ENCODE measurements at regions not wholly inside any gene's neighbourhood (a gene's known extent, or its start where the extent isn't known, plus 50 kb on each side); places are given as distances from the start of the nearest gene placed in this dataset.

GRCh38 chr21:14741256-14741655, 195.1 kb upstream of the SAMSN1 start:
- no peak overlapping the region for H3K27ac ChIP-seq (ENCODE audit: low read depth in 1 of 2, low read length in 2 of 2)
- ChIA-PET CTCF (interaction anchor here (1.2 kb wide), 1 partner anchor 338 kb away, joined by 4 read pairs; no protein-coding TSS in a partner anchor), POLR2A (no interaction called here)
- Mint-ChIP-seq H3K9me3 (peaks cover 3% of the 10 kb centered on the region), H3K4me1 (ENCODE audit: low read depth) (peaks cover 5% of the 10 kb centered on the region), H3K36me3 (ENCODE audit: low read depth) (no peaks in the 10 kb centered on the region), H3K4me3 (no peak overlapping the region), H3K27me3 (no peaks in the 10 kb centered on the region), H3K27ac (no peak overlapping the region)
- H3K4me1 ChIP-seq (ENCODE audit: insufficient read depth, low read length): no peaks in the 10 kb centered on the region
- intact Hi-C loops (cut with DNase I, micrococcal nuclease): loop anchor here in 1 of 2 experiments (10.0 kb wide), 1 partner anchor 486 kb away; no protein-coding TSS in a partner anchor
- H3K4me3 ChIP-seq (ENCODE audit: low read length): no peak overlapping the region
- H3K27me3 ChIP-seq (ENCODE audit: control insufficient read depth in 1 of 2, insufficient read depth in 2 of 2, low read length in 2 of 2): no peaks in the 10 kb centered on the region
- TF ChIP-seq CTCF (IDR thresholded peaks at IDR 0.05): no peak
- H3K9me3 ChIP-seq (ENCODE audit: control insufficient read depth in 1 of 2, insufficient read depth in 1 of 2, low read length in 2 of 2): no peaks in the 10 kb centered on the region
- H3K36me3 ChIP-seq (ENCODE audit: insufficient read depth, low read length): no peaks in the 10 kb centered on the region
- ATAC-seq (ENCODE audit: poor library complexity) (no peak), DNase-seq (no peak)

GRCh38 chr21:14740692-14741091, 194.6 kb upstream of the SAMSN1 start:
- Mint-ChIP-seq H3K36me3 (ENCODE audit: low read depth) (no peaks in the 10 kb centered on the region), H3K27ac (no peak overlapping the region), H3K4me1 (ENCODE audit: low read depth) (peaks cover 5% of the 10 kb centered on the region), H3K9me3 (peaks cover 3% of the 10 kb centered on the region), H3K4me3 (no peak overlapping the region), H3K27me3 (no peaks in the 10 kb centered on the region)
- Histone ChIP-seq H3K27me3 (ENCODE audit: control insufficient read depth in 1 of 2, insufficient read depth in 2 of 2, low read length in 2 of 2) (no peaks in the 10 kb centered on the region), H3K36me3 (ENCODE audit: insufficient read depth, low read length) (no peaks in the 10 kb centered on the region), H3K4me3 (ENCODE audit: low read length) (no peak overlapping the region), H3K9me3 (ENCODE audit: control insufficient read depth in 1 of 2, insufficient read depth in 1 of 2, low read length in 2 of 2) (no peaks in the 10 kb centered on the region), H3K27ac (ENCODE audit: low read depth in 1 of 2, low read length in 2 of 2) (no peak overlapping the region), H3K4me1 (ENCODE audit: insufficient read depth, low read length) (no peaks in the 10 kb centered on the region)
- CTCF ChIA-PET: no interaction called here
- DNase-seq (no peak), ATAC-seq (ENCODE audit: poor library complexity) (no peak)
- intact Hi-C loops (cut with DNase I, micrococcal nuclease): loop anchor here in 1 of 2 experiments (10.0 kb wide), 1 partner anchor 486 kb away; no protein-coding TSS in a partner anchor
- POLR2A ChIA-PET: no interaction called here
- TF ChIP-seq CTCF (IDR thresholded peaks at IDR 0.05): no peak

- Mint-ChIP-seq H3K4me1 (ENCODE audit: low read depth) (peaks cover 5% of the 10 kb centered on the region), H3K9me3 (peaks cover 3% of the 10 kb centered on the region), H3K4me3 (no peak overlapping the region), H3K27ac (no peak overlapping the region), H3K27me3 (no peaks in the 10 kb centered on the region), H3K36me3 (ENCODE audit: low read depth) (no peaks in the 10 kb centered on the region)
- TF ChIP-seq CTCF (IDR thresholded peaks at IDR 0.05): no peak
- Histone ChIP-seq H3K27ac (ENCODE audit: low read depth in 1 of 2, low read length in 2 of 2) (no peak overlapping the region), H3K4me1 (ENCODE audit: insufficient read depth, low read length) (no peaks in the 10 kb centered on the region), H3K36me3 (ENCODE audit: insufficient read depth, low read length) (no peaks in the 10 kb centered on the region), H3K4me3 (ENCODE audit: low read length) (no peak overlapping the region), H3K27me3 (ENCODE audit: control insufficient read depth in 1 of 2, insufficient read depth in 2 of 2, low read length in 2 of 2) (no peaks in the 10 kb centered on the region), H3K9me3 (ENCODE audit: control insufficient read depth in 1 of 2, insufficient read depth in 1 of 2, low read length in 2 of 2) (no peaks in the 10 kb centered on the region)
- POLR2A ChIA-PET: no interaction called here
- intact Hi-C loops (cut with DNase I, micrococcal nuclease): loop anchor here in 1 of 2 experiments (10.0 kb wide), 1 partner anchor 485 kb away; no protein-coding TSS in a partner anchor
- no peak for DNase-seq
- no peak for ATAC-seq (ENCODE audit: poor library complexity)
- CTCF ChIA-PET: no interaction called here
Observed at GRCh38 chr21:14740116-14740515, 194.0 kb upstream of the SAMSN1 start.
